Thyroid gland (tissue), 4 donors: ENCODE measurements at regions not wholly inside any gene's neighbourhood (a gene's known extent, or its start where the extent isn't known, plus 50 kb on each side); places are given as distances from the start of the nearest gene placed in this dataset.

Experiments
- CTCF ChIP-seq, 6 experiments: fragments of 200-600 bp in 3 of 6; fragments of 450-650 bp in 3 of 6; sonication (generic) in 3 of 6; IDR thresholded peaks; one replicate each; pipeline ENCODE4 v1.5.1; 2016 to 2019; ENCODE audit warnings: antibody characterized with exemption in 6 of 6, mild to moderate bottlenecking in 2 of 6, inconsistent platforms in 1 of 6, moderate library complexity in 1 of 6
- POLR2A ChIP-seq, 2 donors: fragments of 450-650 bp; IDR thresholded peaks; one replicate each; pipeline ENCODE4 v1.6.1; 2017; ENCODE audit warnings: antibody characterized with exemption in 2 of 2, mild to moderate bottlenecking in 2 of 2, moderate library complexity in 1 of 2

GRCh38 chr3:115245438-115245837, 98.3 kb upstream of the ZBTB20 start:
- TF ChIP-seq CTCF (IDR thresholded peaks at IDR 0.05), result no peak
- TF ChIP-seq POLR2A (IDR thresholded peaks at IDR 0.05), result no peak
